HG03457 (cell line): ENCODE measurements at regions not wholly inside any gene's neighbourhood (a gene's known extent, or its start where the extent isn't known, plus 50 kb on each side); places are given as distances from the start of the nearest gene placed in this dataset.
"Not testable (repeated sequence)": the region's sequence is repeated elsewhere in the genome, so short reads cannot be mapped to it uniquely, and the experiment has no call there.

Experiments
- ATAC-seq: cut with Tn5 transposase; IDR thresholded peaks from one replicate; pipeline ENCODE4 v1.9.1; 2021; ENCODE audit warnings: moderate number of reproducible peaks; ENCODE audit not compliant: unreplicated experiment

DNA sequence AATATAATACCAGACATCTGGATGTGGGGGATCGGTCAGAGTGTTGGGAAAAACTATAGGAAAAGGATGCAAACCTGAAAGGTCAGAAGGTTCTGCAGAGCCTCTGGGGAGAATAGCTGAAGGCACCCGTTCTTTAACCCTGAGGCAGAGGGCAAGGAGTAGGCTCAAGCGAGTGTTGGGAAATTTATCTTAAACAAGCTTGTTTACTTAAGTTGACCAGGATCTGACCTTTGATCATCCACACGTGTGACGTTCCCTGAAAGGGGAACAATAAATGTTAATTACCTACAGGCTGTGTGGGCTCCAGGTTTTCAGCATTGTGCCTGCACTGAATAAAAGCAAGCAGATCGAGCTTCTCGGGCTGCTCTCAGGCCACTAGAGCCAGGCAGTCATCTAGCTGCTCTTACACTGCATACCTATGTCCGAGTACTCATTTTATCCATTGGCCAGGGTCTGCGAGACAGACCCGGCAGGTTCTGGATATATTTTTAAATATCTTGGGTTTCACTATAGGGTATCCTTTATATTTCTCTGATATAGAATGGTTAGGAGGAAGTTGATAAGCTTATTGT, 400.6 kb upstream of the CHST9 start:
- ATAC-seq, result no peak

GRCh38 chr18:27583466-27583865, 398.4 kb upstream of the CHST9 start:
- no peak for ATAC-seq

- no peak for ATAC-seq
Observed at GRCh38 chr18:27582760-27583412, 397.8 kb upstream of the CHST9 start.

- no peak for ATAC-seq
Observed at GRCh38 chr18:27581296-27581904, 396.3 kb upstream of the CHST9 start.

DNA sequence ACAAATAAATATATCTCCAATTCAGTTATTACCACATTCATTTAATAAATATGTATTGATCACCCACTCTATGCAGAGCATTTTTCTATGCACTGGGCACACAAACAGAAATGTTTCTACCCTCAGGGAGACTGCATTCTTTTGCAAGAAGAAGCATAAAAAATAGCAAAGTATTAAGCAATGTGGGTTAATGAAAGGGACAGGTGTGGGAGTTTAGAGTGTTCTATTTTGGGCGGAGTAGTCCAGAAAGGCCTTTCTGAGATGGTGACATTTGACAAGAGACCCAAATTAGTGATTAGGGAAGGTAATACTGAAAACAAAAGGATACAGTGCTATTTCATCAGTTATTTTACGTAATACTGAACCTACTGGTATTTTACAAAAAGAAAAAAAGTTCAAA, 394.3 kb upstream of the CHST9 start:
- no peak for ATAC-seq

DNA sequence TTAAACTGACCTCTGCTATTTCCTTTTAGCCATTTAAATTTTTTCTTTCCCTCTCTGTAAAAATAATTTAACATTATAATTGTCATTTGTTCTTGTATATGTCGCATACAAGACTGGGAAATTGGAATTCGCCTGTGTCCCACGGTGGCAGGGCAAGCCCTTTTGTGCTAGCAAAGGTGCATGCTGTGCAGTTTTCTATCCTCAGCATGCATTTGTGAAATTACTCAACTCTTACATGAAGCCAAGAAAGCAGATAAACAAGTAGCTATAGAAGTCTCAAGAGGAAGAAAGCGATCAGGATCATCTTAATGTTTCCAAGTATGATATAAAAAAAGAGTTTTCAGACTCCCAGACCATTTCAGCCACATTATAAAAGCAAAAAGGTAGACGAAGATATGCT, 392.6 kb upstream of the CHST9 start:
- no peak for ATAC-seq

DNA sequence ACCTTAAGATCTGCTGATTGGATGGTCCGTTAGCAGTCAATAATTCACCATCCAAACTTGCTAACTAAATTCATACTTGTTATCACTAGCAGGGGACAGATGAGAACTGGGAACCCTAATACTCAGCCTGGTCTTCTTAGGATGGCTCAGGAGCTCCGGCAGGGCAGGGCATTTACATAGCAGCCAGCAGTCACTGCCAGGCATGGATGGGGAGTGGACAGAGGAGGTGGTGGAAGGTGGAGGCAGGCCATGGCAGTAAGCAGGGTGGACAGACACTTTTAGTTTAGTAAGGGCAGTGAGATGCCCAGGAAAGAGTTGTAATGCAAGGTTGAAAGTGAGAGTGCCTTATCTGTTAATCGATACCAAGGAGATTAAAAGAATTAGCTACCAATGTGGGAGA, 392.2 kb upstream of the CHST9 start:
- no peak for ATAC-seq

- no peak for ATAC-seq
Observed at GRCh38 chr18:27567434-27567833, 382.3 kb upstream of the CHST9 start.

DNA sequence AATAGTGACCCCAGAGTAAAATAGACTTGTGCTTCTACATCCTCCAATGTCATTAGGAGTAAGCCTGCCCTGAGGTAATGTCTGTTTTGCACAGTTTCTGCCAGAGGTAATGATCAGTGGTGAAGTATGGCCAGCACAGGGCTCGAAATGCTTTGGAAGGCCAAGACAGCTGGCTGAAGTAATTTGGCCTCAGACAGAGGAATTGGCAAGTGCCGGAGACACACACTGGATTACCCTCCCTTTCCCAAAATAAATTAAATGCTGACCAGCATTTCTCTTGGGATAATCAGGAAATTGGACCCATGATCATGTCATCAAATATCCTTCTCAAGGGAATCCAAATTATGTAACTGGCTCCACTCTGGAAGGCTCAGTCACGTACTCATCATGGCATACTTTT, 379.0 kb upstream of the CHST9 start:
- no peak for ATAC-seq

DNA sequence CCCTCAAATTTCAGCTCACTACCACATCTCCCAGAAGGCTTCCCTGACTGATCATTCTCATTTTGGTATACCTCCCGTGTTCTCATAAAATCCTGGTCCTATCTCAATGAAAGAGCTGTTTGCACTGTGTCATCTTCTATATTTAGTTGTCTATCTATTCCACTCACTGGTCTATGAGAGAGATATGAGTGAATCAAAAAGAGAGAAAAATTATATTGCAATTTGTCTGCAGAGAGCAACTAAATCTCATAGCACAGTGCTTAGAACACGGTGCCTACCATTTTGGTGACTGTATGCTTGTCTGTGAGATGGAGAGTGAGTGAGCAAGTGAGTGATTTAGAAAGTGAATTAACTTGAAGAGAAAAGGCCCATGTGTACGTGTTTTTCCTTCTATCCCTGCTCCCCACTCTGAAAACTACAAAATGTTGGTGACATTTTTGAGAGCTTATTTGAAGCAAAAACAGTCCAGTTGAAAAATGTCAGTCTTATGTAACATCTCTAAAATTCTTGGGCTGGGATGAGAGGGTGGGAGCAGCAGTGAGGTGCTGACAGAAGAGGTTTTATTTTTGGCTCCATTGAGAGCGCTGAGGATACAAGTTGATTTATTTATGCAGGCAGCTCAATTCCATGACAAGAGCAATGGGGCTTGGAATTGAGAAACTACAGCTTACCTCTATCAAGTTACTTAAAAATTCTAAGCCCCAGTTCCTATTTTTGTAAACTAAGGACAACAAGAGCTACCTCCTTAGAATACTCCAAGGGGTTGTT, 373.5 kb upstream of the CHST9 start:
- no peak for ATAC-seq

- no peak for ATAC-seq
Observed at GRCh38 chr18:27556741-27557140, 371.6 kb upstream of the CHST9 start.

DNA sequence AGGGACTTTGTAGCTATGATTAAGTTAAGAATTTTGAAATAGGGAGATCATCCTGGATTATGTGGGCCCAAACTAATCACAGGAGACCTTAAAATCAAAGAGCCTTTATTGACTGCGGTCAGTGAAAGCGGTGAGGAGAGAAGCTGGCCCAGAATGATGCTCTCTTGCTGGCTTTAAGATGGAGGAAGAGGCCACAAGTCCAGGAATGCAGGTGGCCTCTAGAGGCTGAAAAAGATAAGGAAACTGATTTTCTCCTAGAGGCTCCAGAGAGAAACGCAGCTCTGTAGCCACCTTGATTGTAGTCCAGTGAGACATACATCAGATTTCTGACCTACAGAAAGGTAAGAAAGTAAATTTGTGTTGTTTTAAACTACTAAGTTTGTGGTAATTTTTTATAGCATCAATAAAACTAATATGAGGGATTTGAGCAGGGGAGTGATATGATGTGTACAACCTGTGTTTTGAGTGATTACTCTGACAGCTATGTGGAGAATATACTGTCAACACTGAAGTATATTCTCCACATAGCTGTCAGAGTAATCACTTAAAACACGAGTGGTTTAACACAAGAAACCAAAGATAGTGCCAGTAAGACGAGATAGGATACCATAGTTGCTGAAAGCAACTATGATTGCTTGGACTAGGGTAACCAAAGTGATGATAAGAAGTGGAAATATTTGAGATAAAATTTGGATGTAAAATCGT, 364.4 kb upstream of the CHST9 start:
- ATAC-seq, result no peak

DNA sequence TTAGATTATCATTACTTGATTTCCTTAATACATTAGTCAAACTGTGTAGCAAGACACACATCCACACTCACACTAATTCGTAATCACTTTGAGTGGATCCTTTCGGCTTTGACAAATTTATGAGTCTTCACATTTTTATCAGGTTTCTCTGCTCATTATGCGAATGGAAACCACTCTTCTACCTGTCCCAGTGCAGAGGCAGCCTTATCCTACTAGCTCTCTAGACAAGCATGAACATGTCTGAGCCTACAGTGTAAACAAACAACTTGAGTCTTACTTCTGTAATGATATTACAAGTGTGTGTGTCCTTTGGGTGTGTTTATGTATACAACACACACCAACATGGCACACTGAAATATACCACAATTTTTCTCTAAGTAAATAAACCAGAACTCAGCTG, 361.9 kb upstream of the CHST9 start:
- ATAC-seq, result no peak

DNA sequence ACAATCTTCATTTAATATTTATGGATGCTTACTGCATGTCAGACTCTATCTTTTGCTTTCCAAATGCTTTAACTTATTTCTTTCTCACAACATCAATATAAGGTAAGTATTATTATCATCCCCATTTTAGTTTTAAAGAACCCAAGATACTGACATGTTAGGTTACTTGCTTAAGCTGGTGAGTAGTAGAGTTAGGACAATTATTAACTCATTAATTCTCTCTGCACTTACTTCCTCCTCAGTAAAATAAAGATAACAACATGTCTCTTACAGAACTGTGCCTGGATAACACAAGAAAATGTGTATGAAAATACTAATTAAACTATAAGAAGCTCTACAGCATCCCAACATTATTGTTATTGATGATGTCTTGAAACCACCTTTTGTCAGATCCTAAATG, 359.1 kb upstream of the CHST9 start:
- ATAC-seq, result no peak

- no peak for ATAC-seq
Observed at GRCh38 chr18:27541293-27541692, 356.2 kb upstream of the CHST9 start.

DNA sequence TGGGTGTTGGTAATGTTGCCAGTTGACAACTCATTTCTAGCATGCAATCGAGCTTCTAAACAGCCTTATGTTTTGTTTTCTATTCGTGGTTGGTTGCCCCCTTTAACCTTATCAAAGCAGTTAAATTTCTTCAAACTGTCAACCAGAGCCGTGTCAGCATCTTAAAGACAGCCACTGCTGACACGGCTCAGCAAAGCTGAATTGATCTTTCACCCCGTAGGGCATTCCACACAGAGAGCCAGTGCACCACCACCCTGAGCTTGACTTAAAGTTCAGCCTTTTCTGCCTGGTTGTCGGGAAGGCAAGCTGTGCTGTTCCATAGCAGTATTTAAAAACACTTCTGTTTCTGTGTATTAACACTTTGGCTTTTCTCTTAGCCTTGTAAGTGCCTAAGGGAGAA, 355.0 kb upstream of the CHST9 start:
- no peak for ATAC-seq

GRCh38 chr18:27528925-27529521, 343.9 kb upstream of the CHST9 start:
- ATAC-seq, result no peak

DNA sequence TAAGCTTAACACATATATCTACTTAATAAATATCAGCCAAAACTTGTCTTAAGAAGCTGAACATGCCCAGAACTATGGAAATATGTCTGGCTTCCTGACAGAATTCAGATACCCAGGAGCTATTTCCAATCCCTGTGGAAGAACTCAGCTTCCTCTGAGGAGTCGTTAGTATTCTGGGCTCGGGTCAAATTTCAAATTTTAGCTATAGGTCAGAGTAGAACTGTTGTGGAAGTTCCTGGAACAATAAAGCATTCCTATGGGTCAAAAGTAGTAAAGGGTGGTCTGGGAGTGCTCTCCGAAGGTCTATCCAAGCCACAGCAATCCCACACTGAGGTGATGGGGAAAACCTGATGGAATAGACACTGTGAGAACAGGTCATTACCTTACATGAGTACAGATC, 342.7 kb upstream of the CHST9 start:
- ATAC-seq, result no peak

DNA sequence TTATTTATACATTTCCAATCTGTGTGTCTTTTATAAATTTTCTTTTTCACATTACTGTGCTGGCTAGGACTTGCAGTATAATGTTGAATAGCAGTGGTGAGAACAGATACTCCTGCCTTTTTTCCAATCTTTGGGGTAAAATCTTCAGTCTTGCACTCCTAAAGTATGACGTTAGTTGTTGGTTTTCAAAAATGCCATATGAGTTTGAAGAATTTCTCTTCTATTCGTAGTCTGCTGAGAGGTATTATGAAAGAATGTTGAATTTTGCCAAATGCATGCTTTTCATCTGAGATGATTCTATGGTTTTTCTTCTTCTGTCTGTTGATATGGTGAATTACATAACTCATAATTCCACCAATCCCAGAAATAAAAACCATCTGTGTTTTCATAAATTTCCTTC, 335.3 kb upstream of the CHST9 start:
- ATAC-seq, result no peak

DNA sequence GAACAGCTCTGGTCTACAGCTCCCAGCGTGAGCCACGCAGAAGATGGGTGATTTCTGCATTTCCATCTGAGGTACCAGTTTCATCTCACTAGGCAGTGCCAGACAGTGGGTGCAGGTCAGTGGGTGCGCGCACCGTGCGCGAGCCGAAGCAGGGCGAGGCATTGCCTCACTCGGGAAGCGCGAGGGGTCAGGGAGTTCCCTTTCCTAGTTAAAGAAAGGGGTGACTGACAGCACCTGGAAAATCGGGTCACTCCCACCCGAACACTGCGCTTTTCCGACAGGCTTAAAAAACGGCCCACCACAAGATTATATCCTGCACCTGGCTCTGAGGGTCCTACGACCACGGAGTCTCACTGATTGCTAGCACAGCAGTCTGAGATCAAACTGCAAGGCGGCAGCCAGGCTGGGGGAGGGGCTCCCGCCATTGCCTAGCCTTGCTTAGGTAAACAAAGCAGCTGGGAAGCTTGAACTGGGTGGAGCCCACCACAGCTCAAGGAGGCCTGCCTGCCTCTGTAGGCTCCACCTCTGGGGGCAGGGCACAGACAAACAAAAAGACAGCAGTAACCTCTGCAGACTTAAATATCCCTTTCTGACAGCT, 325.0 kb upstream of the CHST9 start:
- ATAC-seq, result not testable (repeated sequence)

DNA sequence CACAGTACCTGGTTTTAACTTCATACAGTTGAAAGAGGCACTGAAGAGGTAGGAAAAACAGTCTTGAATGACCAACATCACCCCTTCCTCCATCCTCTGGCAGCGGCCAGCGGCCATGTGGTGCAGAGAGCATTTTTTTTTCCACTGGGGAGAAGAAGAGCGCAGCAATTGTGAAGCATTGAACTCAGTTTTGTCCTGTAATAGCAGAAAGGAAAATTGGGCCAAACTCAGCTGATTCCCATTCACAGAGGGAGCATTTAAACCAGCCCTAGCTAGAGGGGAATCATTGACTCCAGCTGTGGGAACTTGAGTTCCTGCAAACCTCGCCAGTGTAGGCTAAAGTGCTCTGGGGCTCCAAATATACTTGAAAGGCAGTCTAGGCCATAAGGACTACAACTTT, 316.6 kb upstream of the CHST9 start:
- no peak for ATAC-seq
